Hematopoietic multipotent progenitor cell treated with erythropoietin and hydrocortisone succinate and interleukin-3 and kit ligand, for 6 days (in vitro differentiated cells): ENCODE measurements at regions not wholly inside any gene's neighbourhood (a gene's known extent, or its start where the extent isn't known, plus 50 kb on each side); places are given as distances from the start of the nearest gene placed in this dataset.

Experiments used
- DNase-seq: peaks from one replicate; pipeline ENCODE4 v3.0.0-alpha.2; 2015

DNA sequence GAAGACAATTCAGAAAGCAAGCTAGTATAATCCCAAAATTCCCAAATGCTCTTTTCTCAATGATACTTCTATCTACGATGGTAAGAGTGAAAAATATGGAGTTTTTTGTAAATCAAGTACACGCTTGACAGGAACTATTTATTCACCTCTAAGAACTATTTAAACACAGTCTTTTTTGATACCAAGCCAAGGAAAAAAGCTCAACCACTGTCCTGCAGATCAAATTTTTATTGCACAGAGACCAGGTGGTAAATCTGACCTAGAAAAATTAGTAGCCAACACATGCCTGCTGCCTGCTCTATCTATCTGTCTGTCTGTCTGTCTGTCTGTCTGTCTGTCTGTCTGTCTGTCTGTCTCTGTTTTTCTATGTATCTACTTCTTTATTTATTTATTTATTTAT is 292.2 kb downstream of the MZT1 start:
- DNase-seq = no peak

DNA sequence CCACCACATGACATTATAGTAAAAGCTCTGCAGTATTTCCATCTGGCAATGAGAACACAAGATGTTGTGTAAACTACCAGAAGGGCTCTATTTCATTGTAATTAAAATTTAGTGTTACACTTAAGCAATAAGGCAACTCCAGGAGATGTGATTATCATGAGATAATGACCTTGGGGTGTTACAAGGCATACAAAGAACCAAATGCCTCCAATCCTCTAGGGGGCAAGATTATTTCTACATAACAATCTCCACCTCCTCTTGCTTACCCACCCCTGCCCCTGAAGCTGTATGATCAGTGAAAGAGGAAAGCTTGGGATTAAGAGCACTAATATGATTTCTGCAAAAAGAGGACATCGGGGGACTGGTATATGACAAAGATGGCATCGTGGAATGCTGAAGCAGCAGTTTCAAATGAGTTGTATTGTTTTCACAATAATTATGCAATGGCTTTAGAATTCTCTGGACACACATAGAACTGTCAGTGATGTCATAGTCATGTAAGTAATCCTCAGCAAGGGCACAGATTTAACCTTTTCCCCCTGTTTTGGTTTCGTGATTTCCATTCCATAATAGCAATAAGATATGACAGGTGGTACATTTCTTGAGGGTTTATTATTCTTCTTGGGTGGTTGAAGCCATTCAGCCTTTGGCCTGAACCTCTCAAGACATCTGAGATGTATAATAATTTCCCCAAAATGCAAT is 295.3 kb downstream of the MZT1 start:
- DNase-seq = no peak

DNA sequence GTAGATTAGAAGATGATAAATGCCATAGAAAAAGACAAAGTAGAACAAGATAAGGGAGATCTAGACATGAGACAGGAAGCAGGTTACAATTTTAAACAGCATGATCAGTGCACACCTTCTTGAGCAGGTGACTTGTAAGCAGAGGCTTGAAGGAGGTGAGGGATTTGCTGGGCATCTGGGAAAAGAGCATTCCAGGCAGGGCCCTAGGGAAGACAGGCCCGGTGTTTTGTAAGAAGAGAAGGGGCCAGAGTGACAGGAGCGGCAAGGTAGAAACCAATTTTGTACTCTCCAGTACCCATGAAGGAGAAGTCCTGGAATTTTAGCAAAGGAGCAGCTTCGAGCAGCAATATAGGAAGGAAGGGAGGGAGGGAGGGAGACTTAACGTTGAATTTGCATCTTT is 296.5 kb downstream of the MZT1 start:
- DNase-seq = no peak

DNA sequence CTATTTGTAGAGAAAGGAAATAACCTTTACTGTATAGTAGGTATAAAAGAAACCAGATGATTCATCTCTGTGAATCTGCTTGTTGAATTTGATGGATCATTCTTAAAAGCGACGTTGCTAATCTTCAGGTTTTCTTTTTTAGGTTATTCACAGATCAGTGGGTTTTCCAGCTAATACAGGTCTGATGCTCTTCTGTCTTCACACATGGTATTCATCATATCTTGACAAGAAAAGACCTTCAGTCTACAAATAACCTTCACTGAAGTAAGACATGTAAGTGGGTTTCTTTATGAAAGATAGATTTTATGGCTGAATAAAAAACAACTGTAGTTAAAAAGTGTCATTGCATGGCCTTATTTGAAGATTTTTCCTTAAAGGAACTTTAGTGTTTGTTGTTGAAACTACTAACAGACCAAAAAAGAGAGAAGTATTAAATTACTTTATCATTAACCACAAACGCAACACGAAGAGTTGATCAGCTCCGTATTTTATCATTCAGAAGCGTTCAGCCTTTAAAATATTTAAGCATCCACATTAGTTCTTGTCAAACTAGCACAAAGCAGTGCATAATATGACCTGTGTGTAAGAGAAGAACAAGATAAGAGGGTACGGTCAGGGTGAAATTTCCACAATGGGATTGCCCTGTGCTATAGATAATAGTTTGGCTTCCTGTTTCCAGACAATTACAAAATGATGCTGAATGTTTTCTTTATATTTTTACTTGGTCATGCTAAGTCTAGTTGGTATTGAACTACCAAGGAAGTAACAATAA is 299.5 kb downstream of the MZT1 start:
- peak; percentile 11 for DNase-seq

DNA sequence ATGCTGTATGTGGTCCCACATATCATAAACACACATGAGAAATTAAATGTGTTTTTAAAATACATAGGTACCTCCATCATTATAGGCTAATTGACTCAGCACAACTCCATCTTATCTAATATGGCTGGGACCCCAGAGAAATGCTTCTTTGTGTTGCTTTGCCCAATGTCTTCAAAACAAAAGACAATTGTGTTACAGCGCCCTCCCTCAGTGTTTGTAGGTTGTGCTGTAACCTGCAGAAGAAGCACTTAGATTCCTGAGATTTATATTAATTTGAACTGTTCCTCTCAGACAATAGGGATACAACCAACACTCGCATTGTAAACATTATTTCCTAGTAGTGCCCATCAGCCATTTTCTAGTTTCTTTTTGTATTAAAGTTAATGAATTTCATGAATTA is 303.4 kb downstream of the MZT1 start:
- no peak for DNase-seq

DNA sequence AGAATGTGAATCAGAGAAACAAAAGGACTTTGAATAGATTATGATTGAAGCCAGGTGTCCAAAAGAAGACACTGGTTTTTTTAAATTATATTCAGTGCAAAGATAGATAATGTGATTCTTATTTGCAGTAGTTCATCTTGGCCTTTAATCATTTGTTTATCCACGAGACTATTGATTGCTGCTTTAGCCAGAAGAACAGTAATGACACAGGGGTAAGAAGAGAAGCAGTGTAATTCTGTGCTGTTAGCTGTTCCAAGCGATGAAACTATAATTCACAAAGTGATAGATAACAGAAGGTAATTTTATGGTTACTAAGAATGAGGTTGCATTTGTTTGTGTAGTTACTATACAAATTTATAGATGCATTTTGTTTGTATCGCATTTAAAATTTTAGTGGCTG is 311.6 kb downstream of the MZT1 start:
- no peak for DNase-seq

DNA sequence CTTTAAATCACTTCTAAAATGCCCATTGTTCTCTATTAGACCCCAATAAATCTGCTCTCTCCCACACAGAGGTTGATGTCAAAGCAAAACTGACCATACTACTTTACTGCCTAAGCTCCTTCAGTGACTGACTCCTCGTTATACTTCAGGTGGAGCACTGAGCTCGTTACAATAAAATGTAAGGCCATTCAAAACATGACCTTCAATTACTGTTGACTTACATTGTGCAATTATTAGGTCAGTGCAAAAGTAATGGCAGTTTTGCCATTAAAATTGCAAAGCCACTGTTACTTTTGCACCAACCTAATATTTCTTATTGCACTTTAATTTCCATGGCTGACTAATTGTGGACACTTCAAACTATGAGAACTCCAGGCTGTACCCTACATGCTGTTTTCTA is 314.9 kb downstream of the MZT1 start:
- no peak for DNase-seq

DNA sequence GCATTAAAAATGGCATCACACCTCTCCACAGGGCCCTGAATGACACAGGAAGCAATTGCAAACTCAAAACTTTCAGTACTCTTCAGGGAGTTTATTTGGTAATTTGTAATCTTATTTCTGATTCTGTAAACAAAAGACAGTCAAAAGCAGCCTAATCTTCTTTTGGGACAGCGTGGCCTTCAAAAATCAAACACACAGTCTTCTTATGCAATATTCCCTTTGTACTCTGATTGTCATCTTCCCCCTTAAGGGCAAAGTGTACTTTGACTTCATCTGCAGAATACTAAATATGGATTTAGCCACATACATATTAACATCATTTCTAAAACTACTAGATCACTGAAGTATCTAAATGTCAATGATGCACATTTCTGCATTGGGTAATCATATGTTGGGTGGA is 322.0 kb downstream of the MZT1 start:
- no peak for DNase-seq

DNA sequence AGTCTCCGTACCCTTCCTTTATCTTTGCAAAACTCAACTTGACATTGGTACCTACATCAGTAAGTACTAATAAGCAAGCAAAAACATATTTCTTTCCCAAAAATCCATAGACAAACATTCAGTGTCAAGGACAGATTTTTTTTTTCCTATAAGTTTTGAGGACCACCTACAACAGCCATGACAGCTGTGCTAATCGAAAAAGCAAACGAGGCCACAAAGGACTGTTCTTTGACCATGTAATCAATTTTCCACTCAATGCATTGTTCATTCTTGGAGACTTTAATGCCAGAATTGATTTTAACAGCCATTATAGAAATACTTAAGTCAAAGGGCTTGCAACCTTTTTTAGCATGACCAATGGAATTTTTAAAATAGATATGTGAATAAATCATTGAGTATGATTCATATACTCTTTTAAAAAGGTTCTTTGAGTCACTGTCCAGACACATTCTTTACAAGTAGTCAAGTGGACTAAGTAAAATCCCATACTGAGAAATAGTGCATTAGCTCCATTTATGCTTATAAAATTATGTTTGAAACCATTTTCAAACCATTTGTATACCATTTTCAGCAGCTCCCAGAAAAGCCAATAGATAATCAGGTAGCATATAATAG is 323.9 kb downstream of the MZT1 start:
- DNase-seq = no peak

DNA sequence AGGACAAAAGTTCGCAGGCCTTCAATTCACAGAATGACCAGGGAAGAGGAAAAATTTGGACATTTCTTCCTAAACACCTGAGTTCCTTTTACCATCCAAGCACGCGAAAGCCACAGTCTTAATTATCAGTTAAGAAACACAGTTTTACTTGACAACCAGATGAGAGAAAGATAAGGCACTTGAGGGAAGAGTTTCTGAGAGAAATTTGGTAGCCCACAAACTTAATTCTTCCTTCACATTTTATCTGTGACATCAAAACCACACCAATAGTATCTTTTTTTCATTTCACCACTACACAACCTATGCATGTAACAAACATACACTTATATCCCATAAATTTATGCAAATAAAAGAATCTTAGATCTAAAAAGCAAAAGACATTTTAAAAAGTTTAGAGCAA is 326.6 kb downstream of the MZT1 start:
- DNase-seq = peak; percentile 36

DNA sequence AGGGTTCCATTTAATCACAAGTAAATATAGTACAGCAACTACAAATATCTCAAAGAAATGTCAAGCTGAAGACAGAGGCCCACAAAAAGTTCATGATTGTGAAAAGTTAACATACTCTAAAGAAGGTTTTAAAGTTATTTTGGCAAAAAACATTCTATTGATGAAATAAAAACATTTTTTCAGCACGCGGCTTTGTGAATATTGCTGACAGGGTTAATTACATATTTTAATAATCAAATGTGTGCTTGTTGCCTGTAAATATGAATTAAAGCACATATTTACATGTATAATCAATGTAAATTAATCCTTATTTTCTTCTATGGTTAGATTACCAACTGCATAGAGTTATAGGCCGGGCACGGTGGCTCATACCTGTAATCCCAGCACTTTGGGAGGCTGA is 328.1 kb downstream of the MZT1 start:
- DNase-seq = no peak

DNA sequence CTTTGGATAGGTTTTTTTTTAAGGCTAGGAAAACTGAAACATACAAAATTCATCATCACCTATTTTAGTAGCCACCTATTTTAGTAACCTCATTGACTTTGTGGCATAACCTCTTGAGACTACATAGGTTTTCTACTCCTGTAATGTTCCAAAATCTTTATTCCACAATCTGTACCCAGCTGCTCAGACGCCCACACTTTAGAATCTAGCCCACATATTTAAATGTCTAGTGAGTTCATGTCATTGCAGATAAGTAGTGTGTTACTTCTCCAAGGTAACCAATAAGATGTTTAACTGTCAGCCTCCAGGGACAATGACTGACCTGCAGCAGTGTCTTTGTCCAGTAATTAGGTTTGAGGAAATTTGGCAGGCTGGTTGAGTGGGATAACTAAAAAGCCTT is 330.2 kb downstream of the MZT1 start:
- no peak for DNase-seq

DNA sequence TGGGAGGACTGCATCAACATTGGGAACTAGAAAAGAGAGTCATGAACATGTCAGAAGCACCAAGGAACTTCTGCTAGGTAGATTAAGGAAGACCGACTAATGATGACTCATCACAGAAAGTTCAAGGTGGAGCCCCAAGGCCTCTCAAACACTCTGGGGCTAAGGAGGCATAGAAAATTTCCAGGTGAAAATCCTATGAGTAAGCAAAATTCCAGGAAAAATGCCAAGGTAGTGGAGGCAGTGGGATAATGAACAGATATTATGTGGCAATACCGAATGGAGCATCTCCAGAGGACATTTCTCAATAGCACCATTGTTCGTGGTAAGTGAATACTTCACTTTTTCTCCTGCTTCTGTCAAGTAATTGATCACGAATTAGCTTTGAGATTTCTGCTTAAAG is 336.5 kb downstream of the MZT1 start:
- DNase-seq = no peak

DNA sequence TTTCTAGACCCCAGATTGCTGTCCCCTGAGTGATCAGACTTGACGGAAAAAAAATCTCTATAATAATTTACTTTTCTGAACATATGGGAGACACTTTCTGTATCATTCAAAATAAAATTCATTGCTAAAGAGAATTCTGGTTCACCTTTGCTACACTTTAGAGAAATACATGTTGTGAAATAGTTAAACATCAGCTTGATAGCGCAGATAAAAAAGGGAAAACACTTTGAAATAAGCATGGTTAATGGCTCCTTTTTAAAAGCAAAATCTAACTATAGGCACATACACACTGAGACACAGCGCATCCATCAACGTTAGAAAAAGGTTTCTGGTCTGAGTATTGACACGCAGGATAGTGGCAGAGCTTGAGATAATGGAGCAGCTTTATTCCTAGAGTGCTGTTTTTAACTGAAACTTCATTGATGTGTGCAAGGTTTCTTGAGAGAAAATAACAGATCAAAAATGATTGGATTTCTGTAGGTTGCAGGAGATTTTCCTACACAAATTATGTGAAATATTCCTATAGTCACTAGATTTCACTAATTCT is 341.2 kb downstream of the MZT1 start:
- DNase-seq = no peak

DNA sequence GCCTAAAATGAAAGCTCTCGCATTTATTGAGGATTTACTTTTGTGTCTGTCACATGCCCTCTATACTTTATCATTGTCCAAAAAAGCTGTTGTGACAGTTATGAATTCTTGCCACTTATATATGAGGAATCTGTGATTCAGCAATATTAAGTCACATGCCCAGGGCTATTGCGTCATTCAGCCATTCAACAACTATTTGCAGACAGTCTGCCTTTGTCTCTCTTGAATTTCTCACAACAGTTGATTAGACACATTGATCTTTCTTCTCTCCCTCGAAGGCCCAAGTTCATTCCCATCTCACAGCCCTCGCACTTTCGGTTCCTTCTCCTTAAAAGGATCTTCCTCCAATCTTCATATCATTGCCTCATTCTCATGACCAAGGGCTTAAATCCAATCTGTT is 342.6 kb downstream of the MZT1 start:
- peak; percentile 53 for DNase-seq

DNA sequence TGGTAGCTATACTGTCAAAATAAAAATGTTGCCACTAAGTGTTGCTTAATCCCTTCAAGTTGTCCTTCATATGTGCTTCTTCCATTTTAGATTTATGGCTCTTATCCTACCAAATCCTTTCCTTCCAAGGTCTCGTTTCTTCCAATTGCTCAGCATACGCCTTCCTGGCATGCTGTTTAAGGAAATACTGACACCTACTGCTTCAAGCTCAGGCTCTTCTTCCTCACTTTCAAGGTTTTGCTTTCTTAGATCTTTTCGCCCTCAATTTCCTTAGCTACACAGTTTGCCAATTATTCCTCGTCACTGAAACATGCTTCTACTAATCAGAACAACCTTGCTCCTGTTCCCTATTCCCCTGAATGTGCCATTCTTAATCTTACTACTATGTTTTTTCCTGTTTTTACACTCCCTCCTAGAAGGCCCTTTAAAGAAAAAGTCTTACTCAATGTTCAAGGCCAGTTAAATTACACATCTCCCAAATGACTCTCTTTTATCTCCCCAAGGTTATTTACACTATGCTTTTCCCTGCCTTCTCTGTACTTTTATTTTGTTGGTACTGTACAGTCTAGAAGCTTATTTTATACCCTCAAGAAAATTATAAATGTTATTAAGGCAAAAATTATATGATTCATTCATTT is 343.1 kb downstream of the MZT1 start:
- no peak for DNase-seq

DNA sequence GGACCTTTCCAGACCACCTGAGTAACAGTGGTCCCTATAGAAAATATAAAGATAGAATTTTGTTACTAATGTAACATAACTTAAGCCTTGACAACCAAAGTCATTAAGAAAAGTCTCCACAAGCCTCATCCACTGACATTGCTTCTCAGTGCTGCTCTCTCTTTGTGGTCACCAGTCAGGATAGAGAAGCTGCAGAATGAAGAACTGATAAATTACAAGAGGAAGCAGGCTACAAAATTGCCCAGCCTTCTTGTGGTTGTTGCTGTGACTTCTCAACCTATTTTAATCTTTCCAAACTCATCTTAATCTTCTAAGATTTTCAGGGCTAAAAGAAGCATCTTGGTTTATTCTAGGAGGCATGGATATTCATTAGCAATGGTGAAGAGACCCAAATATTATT is 343.8 kb downstream of the MZT1 start:
- peak; percentile 59 for DNase-seq

DNA sequence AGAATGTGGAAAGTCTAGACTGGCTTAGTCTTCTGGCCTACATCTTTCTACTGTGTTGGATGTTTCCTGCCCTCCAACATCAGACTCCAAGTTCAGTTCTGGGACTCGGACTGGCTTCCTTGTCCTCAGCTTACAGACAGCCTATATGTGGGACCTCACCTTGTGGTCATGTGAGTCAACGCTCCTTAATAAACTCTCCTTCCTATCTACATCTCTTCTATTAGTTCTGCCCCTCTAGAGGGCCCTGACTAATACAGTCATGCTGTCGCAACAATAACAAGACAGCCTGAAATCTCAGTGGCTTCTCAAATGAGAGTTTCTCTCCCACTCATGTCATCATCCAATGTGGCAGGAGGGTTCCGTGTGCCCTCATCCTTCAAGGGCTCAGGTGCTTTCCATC is 347.8 kb downstream of the MZT1 start:
- DNase-seq = no peak

DNA sequence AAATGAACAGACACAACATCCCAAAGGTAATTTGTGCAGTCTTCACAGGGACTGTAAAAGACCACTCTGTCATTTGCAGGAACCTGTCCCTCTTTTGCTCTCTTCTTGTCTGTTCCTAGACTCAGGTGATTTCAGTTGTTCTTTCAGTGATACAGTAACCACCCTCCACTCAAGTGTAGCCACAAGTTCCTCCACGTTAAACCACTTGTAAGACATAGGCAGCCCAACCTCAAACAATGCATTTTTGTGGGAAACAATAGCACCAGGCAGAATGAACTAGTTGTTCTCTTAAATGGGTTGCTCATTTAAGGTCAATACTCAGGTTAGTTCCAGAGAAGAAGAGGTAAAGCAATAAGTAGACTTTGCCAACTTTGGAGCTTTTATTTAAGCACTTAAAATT is 359.4 kb downstream of the MZT1 start:
- no peak for DNase-seq

DNA sequence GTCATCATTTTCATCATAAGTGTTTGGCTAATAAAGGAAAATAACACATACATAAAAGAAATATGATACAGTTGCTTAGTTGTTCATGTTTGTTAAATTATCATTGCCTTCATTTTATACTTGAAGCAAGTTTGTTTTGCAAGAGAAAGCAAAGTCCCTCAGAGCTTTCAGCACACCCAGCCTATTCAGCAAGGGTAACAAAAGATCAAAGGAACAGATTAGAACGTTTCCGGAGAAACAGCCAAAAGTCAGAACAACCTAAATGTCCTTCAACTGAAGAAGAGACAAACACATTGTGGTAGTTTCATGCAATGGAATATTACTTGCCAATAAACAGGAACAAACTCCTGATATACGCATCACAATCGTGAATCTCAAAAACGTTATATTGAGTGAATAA is 380.7 kb downstream of the MZT1 start:
- no peak for DNase-seq

DNA sequence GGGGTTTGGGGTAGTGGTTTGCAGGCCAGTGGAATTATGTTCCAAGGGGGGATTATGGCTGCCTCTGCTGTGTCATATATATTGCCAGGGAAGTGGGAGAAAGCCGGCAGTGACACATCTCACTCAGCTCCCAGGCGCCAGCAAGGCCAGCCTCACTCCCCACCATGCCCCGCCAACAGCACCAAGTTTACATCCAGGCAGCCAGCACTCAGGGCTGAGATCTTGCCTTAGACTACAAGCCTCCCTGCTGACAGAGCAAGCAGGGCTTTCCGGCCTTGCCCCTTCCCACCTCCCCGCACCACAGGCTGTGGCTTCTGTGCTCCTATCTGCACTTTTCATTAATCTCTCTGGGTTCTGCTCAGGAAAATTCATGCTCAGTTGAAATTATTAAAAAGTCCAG is 385.1 kb downstream of the MZT1 start:
- no peak for DNase-seq

DNA sequence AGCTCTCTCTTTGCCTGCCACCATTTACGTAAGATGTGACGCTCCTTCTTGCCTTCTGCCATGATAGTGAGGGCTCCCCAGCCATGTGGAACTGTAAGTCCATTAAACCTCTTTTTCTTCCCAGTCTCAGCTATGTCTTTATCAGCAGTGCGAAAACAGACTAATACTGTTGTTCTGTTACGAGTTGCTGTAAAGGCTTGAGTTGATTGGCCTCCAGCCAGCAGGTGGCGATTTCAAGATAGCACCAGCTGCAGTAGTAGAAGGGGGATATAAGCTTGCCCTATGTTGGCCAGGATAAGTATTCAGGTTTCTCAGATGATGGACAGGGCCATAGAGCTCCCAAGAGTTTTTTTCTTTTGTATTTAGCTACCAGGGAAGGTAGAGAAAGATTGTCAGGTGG is 385.5 kb downstream of the MZT1 start:
- peak; percentile 8 for DNase-seq

DNA sequence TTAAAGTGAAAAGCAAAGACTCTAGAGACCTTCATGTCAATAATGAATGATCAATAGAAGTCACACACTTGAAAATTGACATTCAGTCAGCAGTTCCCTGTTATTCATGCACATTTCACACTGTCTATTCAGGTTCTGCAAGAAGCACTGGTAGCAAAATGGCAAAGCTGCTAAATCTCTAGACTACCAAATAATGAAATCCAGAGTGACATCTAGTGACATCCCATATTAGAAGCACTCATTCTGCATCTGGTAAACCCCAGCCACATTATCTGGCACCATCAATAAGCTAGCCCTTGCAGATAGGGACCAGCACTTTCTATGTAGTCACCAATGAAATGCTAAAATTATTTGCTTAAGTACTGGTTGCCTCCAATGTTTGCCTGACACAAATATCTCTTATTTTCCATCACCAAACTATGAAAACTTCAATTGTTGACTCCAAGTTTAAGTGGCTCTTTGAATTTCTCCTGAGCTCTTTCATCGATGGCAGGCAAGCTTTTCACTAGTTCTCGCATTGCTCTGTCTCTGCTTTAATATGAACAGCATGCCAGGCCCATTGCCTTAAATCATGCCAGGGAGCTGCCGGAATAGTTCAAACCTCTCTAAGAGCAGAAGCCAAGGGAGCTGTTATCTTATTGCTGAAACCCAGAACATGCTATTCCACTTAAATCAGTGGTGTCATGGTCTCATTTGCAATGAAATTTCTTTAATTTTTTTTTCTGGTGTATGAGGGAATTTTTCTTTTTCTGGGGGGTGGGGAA is 409.9 kb downstream of the MZT1 start:
- no peak for DNase-seq
